H1 (cell line): ENCODE measurements at regions not wholly inside any gene's neighbourhood (a gene's known extent, or its start where the extent isn't known, plus 50 kb on each side); places are given as distances from the start of the nearest gene placed in this dataset.
A peak's percentile ranks its signal among the peaks of the same experiment; 100 is the strongest.

Experiments
- CTCF ChIA-PET: fragments of 300-600 bp; sonication (Branson Sonifier 250); formaldehyde crosslinking; loops from one replicate; lab custom pipeline; 2021; ENCODE audit not compliant: partially characterized antibody; lab: Charles Lee
- POLR2A ChIA-PET: fragments of 300-600 bp; sonication (Branson Sonifier 250); formaldehyde crosslinking; loops from one replicate; lab custom pipeline; 2021; ENCODE audit warnings: inconsistent platforms; ENCODE audit not compliant: partially characterized antibody; lab: Charles Lee
- DNase-seq, 2 experiments: peaks; one replicate each; pipeline versions ENCODE4 v3.0.0 to v3.0.0-alpha.2; 2010 to 2022; ENCODE audit warnings: low spot score in 2 of 2, low read depth in 1 of 2, mixed read lengths in 1 of 2
- FAIRE-seq: peaks from 2 replicates; lab custom pipeline; 2011; peaks lifted over from hg19 to GRCh38; lab: Jason Lieb, UNC
- H2AFZ ChIP-seq: 2 replicates; pipeline ENCODE4 v1.8.1; 2012; ENCODE audit warnings: low read length, inconsistent platforms
- H2AK5ac ChIP-seq: 2 replicates; pipeline ENCODE4 v1.6.1; 2013; ENCODE audit warnings: low read depth, low read length
- H2BK120ac ChIP-seq: replicated peaks from 2 replicates; pipeline ENCODE3; 2013; ENCODE audit warnings: low read depth, low read length, inconsistent platforms
- H2BK12ac ChIP-seq: 2 replicates; pipeline ENCODE4 v1.6.1; 2013; ENCODE audit warnings: low read depth, low read length
- H2BK15ac ChIP-seq: 2 replicates; pipeline ENCODE4 v1.6.1; 2013; ENCODE audit warnings: low read length
- H2BK20ac ChIP-seq: 2 replicates; pipeline ENCODE4 v1.6.1; 2013; ENCODE audit warnings: low read length
- H2BK5ac ChIP-seq: 2 replicates; pipeline ENCODE4 v1.6.1; 2013; ENCODE audit warnings: low read depth, low read length
- H3K14ac ChIP-seq: 2 replicates; pipeline ENCODE4 v1.6.1; 2013; ENCODE audit warnings: inconsistent platforms; ENCODE audit not compliant: insufficient read length
- H3K18ac ChIP-seq: 2 replicates; pipeline ENCODE4 v1.6.1; 2013; ENCODE audit warnings: low read length; ENCODE audit errors: extremely low read depth
- H3K23ac ChIP-seq: 2 replicates; pipeline ENCODE4 v1.6.1; 2013; ENCODE audit warnings: inconsistent platforms; ENCODE audit not compliant: insufficient read length
- H3K23me2 ChIP-seq: 2 replicates; pipeline ENCODE4 v1.6.1; 2013; ENCODE audit warnings: low read depth, low read length
- H3K27ac ChIP-seq: 2 replicates; pipeline ENCODE4 v1.6.1; 2011; ENCODE audit warnings: low read depth, low read length, inconsistent platforms
- H3K27me3 ChIP-seq, 4 experiments: replicated peaks in 1 of 4; 1 replicate in 1 of 4; 2 replicates in 3 of 4; pipeline versions ENCODE4 v1.6.1 to v1.8.1; 2011 to 2013; ENCODE audit warnings: low read length in 3 of 4, mild to moderate bottlenecking in 3 of 4, inconsistent platforms in 2 of 4, mixed read lengths in 2 of 4, moderate library complexity in 1 of 4; ENCODE audit not compliant: control insufficient read depth in 3 of 4, insufficient read depth in 3 of 4; ENCODE audit errors: extremely low read depth in 1 of 4
- H3K36me3 ChIP-seq, 4 experiments: 2 replicates each; pipeline versions ENCODE4 v1.6.1 to v1.8.1; 2011 to 2013; ENCODE audit warnings: mild to moderate bottlenecking in 4 of 4, low read length in 3 of 4, moderate library complexity in 2 of 4, control low read depth in 1 of 4, inconsistent platforms in 1 of 4; ENCODE audit not compliant: insufficient read depth in 4 of 4, control insufficient read depth in 2 of 4
- H3K4ac ChIP-seq: replicated peaks from 2 replicates; pipeline ENCODE3; 2013; ENCODE audit warnings: low read length, low read depth, mixed read lengths, inconsistent platforms; ENCODE audit not compliant: insufficient read length
- H3K4me1 ChIP-seq, 4 experiments: replicated peaks in 1 of 4; 1 replicate in 1 of 4; 2 replicates in 3 of 4; pipeline versions ENCODE4 v1.6.1 to v1.8.1; 2011 to 2013; ENCODE audit warnings: low read length in 3 of 4, inconsistent platforms in 2 of 4, mixed read lengths in 1 of 4; ENCODE audit not compliant: insufficient read depth in 4 of 4, control insufficient read depth in 3 of 4
- H3K4me2 ChIP-seq, 2 experiments: 2 replicates each; pipeline versions ENCODE4 v1.6.1 to v1.8.1; 2011 to 2013; ENCODE audit warnings: low read depth in 2 of 2, low read length in 2 of 2, control low read depth in 1 of 2, inconsistent platforms in 1 of 2, mild to moderate bottlenecking in 1 of 2; ENCODE audit not compliant: insufficient read depth in 1 of 2
- H3K4me3 ChIP-seq, 4 experiments: fragments of 200-600, 300-600 bp in 1 of 4; sonication (generic), shearing (Covaris generic), sonication (Bioruptor Twin) in 1 of 4; 2 replicates each; pipeline versions ENCODE4 v1.5.1 to v1.8.1; 2011 to 2016; ENCODE audit warnings: low read length in 4 of 4, low read depth in 3 of 4, control low read depth in 2 of 4, inconsistent platforms in 2 of 4, mild to moderate bottlenecking in 2 of 4, mixed read lengths in 1 of 4, moderate library complexity in 1 of 4; ENCODE audit not compliant: insufficient read depth in 2 of 4; ENCODE audit errors: extremely low read depth in 1 of 4
- H3K56ac ChIP-seq: replicated peaks from 2 replicates; pipeline ENCODE3; 2013; ENCODE audit warnings: low read depth, mild to moderate bottlenecking, mixed read lengths, low read length, inconsistent platforms; ENCODE audit not compliant: insufficient read length
- H3K79me1 ChIP-seq: 2 replicates; pipeline ENCODE4 v1.6.1; 2013; ENCODE audit warnings: low read depth, low read length, control low read depth
- H3K79me2 ChIP-seq, 2 experiments: 2 replicates each; pipeline versions ENCODE4 v1.6.1 to v1.8.1; 2012 to 2013; ENCODE audit warnings: low read length in 2 of 2, mild to moderate bottlenecking in 2 of 2, inconsistent platforms in 1 of 2; ENCODE audit not compliant: insufficient read depth in 2 of 2, control insufficient read depth in 1 of 2
- H3K9ac ChIP-seq, 4 experiments: replicated peaks in 1 of 4; 1 replicate in 1 of 4; 2 replicates in 3 of 4; pipeline versions ENCODE4 v1.6.1 to v1.8.1; 2011 to 2013; ENCODE audit warnings: low read depth in 3 of 4, low read length in 3 of 4, control low read depth in 2 of 4, mild to moderate bottlenecking in 2 of 4, moderate library complexity in 2 of 4, inconsistent platforms in 1 of 4; ENCODE audit errors: extremely low read depth in 1 of 4
- H3K9me3 ChIP-seq, 2 experiments: 2 replicates each; pipeline versions ENCODE4 v1.6.1 to v1.8.1; 2012 to 2013; ENCODE audit warnings: mild to moderate bottlenecking in 2 of 2, moderate library complexity in 2 of 2, control low read depth in 1 of 2, inconsistent platforms in 1 of 2, low read depth in 1 of 2, low read length in 1 of 2, mixed read lengths in 1 of 2; ENCODE audit not compliant: insufficient read depth in 2 of 2
- H4K20me1 ChIP-seq, 2 experiments: replicated peaks in 1 of 2; 2 replicates each; pipeline versions ENCODE3 to v1.8.1; 2011 to 2013; ENCODE audit warnings: inconsistent platforms in 2 of 2, low read length in 2 of 2, mild to moderate bottlenecking in 1 of 2; ENCODE audit not compliant: insufficient read depth in 2 of 2, control insufficient read depth in 1 of 2
- H4K5ac ChIP-seq: 2 replicates; pipeline ENCODE4 v1.6.1; 2013; ENCODE audit warnings: low read length, low read depth, mixed read lengths, inconsistent platforms; ENCODE audit not compliant: insufficient read length
- H4K8ac ChIP-seq: 2 replicates; pipeline ENCODE4 v1.8.0; 2013; ENCODE audit warnings: mild to moderate bottlenecking, moderate library complexity, low read length, inconsistent platforms; ENCODE audit not compliant: insufficient read depth; ENCODE audit errors: extremely low read depth
- H4K91ac ChIP-seq: replicated peaks from 2 replicates; pipeline ENCODE3; 2013; ENCODE audit warnings: low read length, mixed read lengths, inconsistent platforms; ENCODE audit not compliant: insufficient read length
- BACH1 ChIP-seq: IDR thresholded peaks from 2 replicates; pipeline ENCODE4 v1.6.1; 2012; ENCODE audit warnings: low read length, improper control_type of control experiment
- BRCA1 ChIP-seq: IDR thresholded peaks from 2 replicates; pipeline ENCODE4 v1.6.1; 2012; ENCODE audit warnings: low read depth, low read length, improper control_type of control experiment
- CEBPB ChIP-seq: IDR thresholded peaks from 2 replicates; pipeline ENCODE4 v1.6.1; 2012; ENCODE audit warnings: low read depth, low read length
- EGR1 ChIP-seq: IDR thresholded peaks from 2 replicates; pipeline ENCODE4 v1.6.1; 2011; ENCODE audit warnings: low read depth, low read length, borderline replicate concordance
- GTF2F1 ChIP-seq: IDR thresholded peaks from 2 replicates; pipeline ENCODE4 v1.6.1; 2012; ENCODE audit warnings: low read depth, low read length, improper control_type of control experiment, borderline replicate concordance
- JUND ChIP-seq: IDR thresholded peaks from 2 replicates; pipeline ENCODE4 v1.6.1; 2011; ENCODE audit warnings: mild to moderate bottlenecking, improper control_type of control experiment, low read length
- KDM1A ChIP-seq: fragments of 200-600, 300-600 bp; sonication (generic); IDR thresholded peaks from 2 replicates; pipeline ENCODE4 v1.7.1; 2016; ENCODE audit warnings: mild to moderate bottlenecking, low read length, borderline replicate concordance
- NRF1 ChIP-seq: IDR thresholded peaks from 2 replicates; pipeline ENCODE4 v1.6.1; 2011; ENCODE audit warnings: mild to moderate bottlenecking, low read depth, low read length, improper control_type of control experiment
- POU5F1 ChIP-seq: IDR thresholded peaks from 2 replicates; pipeline ENCODE4 v1.6.1; 2011; ENCODE audit warnings: low read depth, mild to moderate bottlenecking, low read length, moderate library complexity
- RBBP5 ChIP-seq: IDR thresholded peaks from 2 replicates; pipeline ENCODE4 v1.7.1; 2012; ENCODE audit warnings: low read depth, mild to moderate bottlenecking, inconsistent platforms, low read length, moderate library complexity, borderline replicate concordance
- SP1 ChIP-seq: IDR thresholded peaks from 2 replicates; pipeline ENCODE4 v1.6.1; 2011; ENCODE audit warnings: low read depth, low read length
- SRF ChIP-seq: IDR thresholded peaks from 2 replicates; pipeline ENCODE4 v1.6.1; 2011; ENCODE audit warnings: mild to moderate bottlenecking, low read depth, low read length, moderate library complexity
- YY1 ChIP-seq: IDR thresholded peaks from 2 replicates; pipeline ENCODE4 v1.6.1; 2011; ENCODE audit warnings: low read depth, mild to moderate bottlenecking, low read length
- ZNF274 ChIP-seq: IDR thresholded peaks from 2 replicates; pipeline ENCODE4 v1.7.0; 2012; ENCODE audit warnings: low read length, borderline replicate concordance; ENCODE audit errors: extremely low read depth
- WGBS, 2 experiments: shearing (Covaris generic) in 1 of 2; methylation state at CpG; one replicate each; pipeline versions ENCODE4 v1.1.6 to v1.1.7; 2013 to 2015; ENCODE audit warnings: low lambda C conversion rate in 2 of 2, mixed read lengths in 2 of 2, inconsistent platforms in 1 of 2, low coverage in 1 of 2, missing lambda C conversion rate in 1 of 2; ENCODE audit not compliant: insufficient replicate concordance in 2 of 2, insufficient coverage in 1 of 2, insufficient read length in 1 of 2; ENCODE audit errors: extremely low coverage in 1 of 2, missing lambda C conversion rate in 1 of 2; 5-methylcytosine and 5-hydroxymethylcytosine counted together

DNA sequence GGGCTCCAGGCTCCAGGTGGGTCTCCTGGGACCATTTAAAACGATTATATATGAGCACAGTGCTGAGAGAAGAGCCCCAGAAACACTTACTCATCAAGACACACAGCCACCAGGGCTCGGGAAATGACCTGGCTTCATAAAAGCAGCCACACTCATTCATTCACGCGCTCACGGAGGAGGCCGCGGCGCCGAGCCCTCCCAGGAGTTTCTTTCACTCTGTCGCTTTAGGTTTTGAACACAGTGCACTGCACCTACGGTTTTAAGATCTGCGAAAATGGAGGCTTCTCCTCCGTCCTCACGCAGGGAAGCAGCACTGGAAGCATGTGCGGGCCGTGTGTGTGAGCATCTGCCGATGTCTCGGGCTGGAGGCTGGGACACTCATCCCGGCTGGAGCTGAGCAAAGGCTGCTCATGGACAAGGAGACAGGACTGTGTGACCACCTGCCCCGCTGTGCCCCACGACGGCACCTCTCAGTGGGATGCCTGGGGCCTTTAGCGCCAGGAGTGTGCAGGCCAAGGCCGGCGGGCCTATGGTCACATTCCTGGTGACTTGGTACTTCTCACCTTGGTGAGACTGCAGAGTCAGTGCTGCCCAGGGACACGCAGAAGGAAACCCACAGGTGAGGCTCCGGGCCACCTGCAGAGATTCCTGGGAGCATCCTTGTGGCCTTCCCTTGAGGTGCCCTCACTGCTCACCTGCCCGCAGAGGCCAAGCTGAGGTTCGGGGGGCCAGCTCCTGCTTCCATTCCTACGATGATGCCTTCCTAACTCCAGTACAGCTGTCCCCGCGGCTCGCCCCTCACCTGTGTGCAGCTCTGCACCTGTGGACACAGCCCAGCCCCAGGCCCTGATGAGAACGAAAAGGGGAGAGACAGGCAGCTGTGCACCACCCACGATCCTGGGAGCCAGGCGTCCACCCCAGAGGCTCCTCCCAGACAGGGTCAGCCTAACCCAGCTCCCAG, 872.0 kb downstream of the BRD1 start:
- no peak overlapping the region for H3K4me3 ChIP-seq
- H3K27me3 ChIP-seq: 0 out of 7 replicates have a peak, but pooled peaks cover 0 to 3% (median 0%) of the 10 kb centered on the region in 4 experiments
- H4K91ac ChIP-seq: peak overlapping the region; percentile 91
- no peak overlapping the region for H3K14ac ChIP-seq
- H3K18ac ChIP-seq: no peak overlapping the region
- no peaks in the 10 kb centered on the region for H3K4me1 ChIP-seq
- no peak overlapping the region for H3K4me2 ChIP-seq
- peak overlapping the region; percentile 99 for H3K56ac ChIP-seq
- peaks cover 0 to 8% of the 10 kb centered on the region in 2 experiments for H4K20me1 ChIP-seq
- H4K5ac ChIP-seq: no peak overlapping the region
- DNase-seq (peak in 1 of 2 experiments; percentile 42), FAIRE-seq (no peak)
- H2BK12ac ChIP-seq: no peak overlapping the region
- H3K27ac ChIP-seq: no peak overlapping the region
- H4K8ac ChIP-seq: no peak overlapping the region
- 86% methylated on average over 33 of the region's 36 CpGs; no CpG with 5 or more reads in 1 of the 2 experiments for WGBS, 2 experiments
- H3K23ac ChIP-seq: no peak overlapping the region
- H2BK120ac ChIP-seq: no peak overlapping the region
- no peaks in the 10 kb centered on the region for H3K79me2 ChIP-seq
- H2BK15ac ChIP-seq: no peak overlapping the region; the same call in 1 of the 2 replicates
- H3K23me2 ChIP-seq: peaks cover 11% of the 10 kb centered on the region; the same call in 1 of the 2 replicates
- CTCF ChIA-PET: no interaction called here
- H3K36me3 ChIP-seq: no peaks in the 10 kb centered on the region; a peak in 1 of 8 replicates
- no peak overlapping the region for H2BK5ac ChIP-seq
- POLR2A ChIA-PET: no interaction called here
- no peak overlapping the region for H2BK20ac ChIP-seq
- H3K4ac ChIP-seq: no peak overlapping the region
- H3K79me1 ChIP-seq: no peaks in the 10 kb centered on the region
- no peak overlapping the region for H3K9ac ChIP-seq
- no peaks in the 10 kb centered on the region; a peak in 1 of 4 replicates for H3K9me3 ChIP-seq
- 0 out of 2 replicates have a peak overlapping the region, but pooled peaks have one; percentile 97 for H2AK5ac ChIP-seq
- H2AFZ ChIP-seq: no peak overlapping the region
- TF ChIP-seq SRF: no peak
- TF ChIP-seq BRCA1: no peak
- no peak for TF ChIP-seq BACH1
- TF ChIP-seq EGR1: no peak
- no peak for TF ChIP-seq POU5F1
- no peak for TF ChIP-seq GTF2F1
- no peak for TF ChIP-seq CEBPB
- no peak for TF ChIP-seq KDM1A
- TF ChIP-seq YY1: no peak
- TF ChIP-seq NRF1: no peak
- no peak for TF ChIP-seq JUND
- TF ChIP-seq ZNF274: no peak
- TF ChIP-seq RBBP5: no peak
- TF ChIP-seq SP1: no peak
